ENCODE measurements at regions not wholly inside any gene's neighbourhood (a gene's known extent, or its start where the extent isn't known, plus 50 kb on each side); places are given as distances from the start of the nearest gene placed in this dataset.

DNA sequence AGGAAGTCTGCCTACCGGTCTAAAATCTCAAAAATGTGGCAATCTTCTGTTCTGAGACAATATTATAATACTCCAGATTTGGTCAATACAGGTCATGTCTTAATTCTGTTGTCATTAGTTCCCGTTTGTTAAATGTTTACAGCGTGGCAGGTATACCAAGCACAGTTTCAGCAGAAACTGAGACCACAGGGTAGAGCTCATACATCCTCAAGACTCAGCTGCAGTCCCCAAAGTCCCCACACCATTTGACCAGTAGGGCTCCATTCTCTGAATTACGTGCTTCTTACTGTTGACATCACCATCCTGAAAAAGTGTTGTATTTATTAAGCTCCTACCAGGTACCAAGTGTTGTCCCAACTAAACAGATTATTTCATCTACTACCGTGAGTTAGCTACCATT, 157.1 kb downstream of the MC4R start:
- TF ChIP-seq, protein P1, sequence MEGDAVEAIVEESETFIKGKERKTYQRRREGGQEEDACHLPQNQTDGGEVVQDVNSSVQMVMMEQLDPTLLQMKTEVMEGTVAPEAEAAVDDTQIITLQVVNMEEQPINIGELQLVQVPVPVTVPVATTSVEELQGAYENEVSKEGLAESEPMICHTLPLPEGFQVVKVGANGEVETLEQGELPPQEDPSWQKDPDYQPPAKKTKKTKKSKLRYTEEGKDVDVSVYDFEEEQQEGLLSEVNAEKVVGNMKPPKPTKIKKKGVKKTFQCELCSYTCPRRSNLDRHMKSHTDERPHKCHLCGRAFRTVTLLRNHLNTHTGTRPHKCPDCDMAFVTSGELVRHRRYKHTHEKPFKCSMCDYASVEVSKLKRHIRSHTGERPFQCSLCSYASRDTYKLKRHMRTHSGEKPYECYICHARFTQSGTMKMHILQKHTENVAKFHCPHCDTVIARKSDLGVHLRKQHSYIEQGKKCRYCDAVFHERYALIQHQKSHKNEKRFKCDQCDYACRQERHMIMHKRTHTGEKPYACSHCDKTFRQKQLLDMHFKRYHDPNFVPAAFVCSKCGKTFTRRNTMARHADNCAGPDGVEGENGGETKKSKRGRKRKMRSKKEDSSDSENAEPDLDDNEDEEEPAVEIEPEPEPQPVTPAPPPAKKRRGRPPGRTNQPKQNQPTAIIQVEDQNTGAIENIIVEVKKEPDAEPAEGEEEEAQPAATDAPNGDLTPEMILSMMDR (IDR thresholded peaks at IDR 0.05): no peak
- TF ChIP-seq POLR2A (IDR thresholded peaks at IDR 0.05): no peak

Data from tibial nerve (tissue), 3 donors.